ENCODE measurements at regions not wholly inside any gene's neighbourhood (a gene's known extent, or its start where the extent isn't known, plus 50 kb on each side); places are given as distances from the start of the nearest gene placed in this dataset.
"Not testable (repeated sequence)": the region's sequence is repeated elsewhere in the genome, so short reads cannot be mapped to it uniquely, and the experiment has no call there.

- H3K27me3 Mint-ChIP-seq, POLR2A ChIA-PET, ATAC-seq: not testable (repeated sequence)
These were observed 249.8 kb upstream of the USP15 start for GRCh38 chr12:62010331-62010906.

GRCh38 chr12:62010973-62011372 is 249.2 kb upstream of the USP15 start:
- H3K4me1 ChIP-seq (ENCODE audit: control insufficient read depth in 2 of 2, insufficient read depth in 2 of 2, low read length in 2 of 2); intact Hi-C loops (cut with micrococcal nuclease); ATAC-seq; H3K4me3 Mint-ChIP-seq; H3K9me3 ChIP-seq (ENCODE audit: control insufficient read depth in 2 of 3, low read length in 3 of 3); CTCF ChIA-PET; H3K27ac ChIP-seq (ENCODE audit: low read depth, low read length); H3K4me3 ChIP-seq (ENCODE audit: low read length); H3K27ac Mint-ChIP-seq; H3K27me3 ChIP-seq (ENCODE audit: control insufficient read depth in 2 of 2, insufficient read depth in 2 of 2, low read length in 2 of 2); H3K4me1 Mint-ChIP-seq; DNase-seq; H3K9me3 Mint-ChIP-seq; H3K36me3 Mint-ChIP-seq; H3K36me3 ChIP-seq (ENCODE audit: control insufficient read depth in 2 of 3, insufficient read depth in 3 of 3, low read length in 3 of 3); POLR2A ChIA-PET: not testable (repeated sequence)
- H3K27me3 Mint-ChIP-seq, result peaks cover 0 to 10% (median 5%) of the 10 kb centered on the region in 5 donors

More at GRCh38 chr12:62010331-62010906, 249.8 kb upstream of the USP15 start:
- intact Hi-C loops (cut with micrococcal nuclease); H3K9me3 Mint-ChIP-seq; H3K9me3 ChIP-seq (ENCODE audit: control insufficient read depth in 2 of 3, low read length in 3 of 3); H3K27me3 ChIP-seq (ENCODE audit: control insufficient read depth in 2 of 2, insufficient read depth in 2 of 2, low read length in 2 of 2); DNase-seq; H3K36me3 Mint-ChIP-seq; H3K4me3 ChIP-seq (ENCODE audit: low read length); H3K4me1 Mint-ChIP-seq; H3K27ac ChIP-seq (ENCODE audit: low read depth, low read length); H3K36me3 ChIP-seq (ENCODE audit: control insufficient read depth in 2 of 3, insufficient read depth in 3 of 3, low read length in 3 of 3); CTCF ChIA-PET; H3K4me1 ChIP-seq (ENCODE audit: control insufficient read depth in 2 of 2, insufficient read depth in 2 of 2, low read length in 2 of 2); H3K4me3 Mint-ChIP-seq; H3K27ac Mint-ChIP-seq: not testable (repeated sequence)

- H3K4me1 ChIP-seq (ENCODE audit: control insufficient read depth in 2 of 2, insufficient read depth in 2 of 2, low read length in 2 of 2), result no peaks in the 10 kb centered on the region
- intact Hi-C loops (cut with micrococcal nuclease), result no loop called here
- Mint-ChIP-seq H3K4me1 (no peaks in the 10 kb centered on the region), H3K4me3 (no peak overlapping the region), H3K36me3 (no peaks in the 10 kb centered on the region), H3K27me3 (peaks cover 0 to 7% (median 5%) of the 10 kb centered on the region in 5 donors), H3K9me3 (peaks cover 0 to 3% (median 0%) of the 10 kb centered on the region in 11 donors), H3K27ac (no peak overlapping the region)
- no peaks in the 10 kb centered on the region for H3K27me3 ChIP-seq (ENCODE audit: control insufficient read depth in 2 of 2, insufficient read depth in 2 of 2, low read length in 2 of 2)
- ChIA-PET POLR2A (no interaction called here), CTCF (no interaction called here)
- H3K36me3 ChIP-seq (ENCODE audit: control insufficient read depth in 2 of 3, insufficient read depth in 3 of 3, low read length in 3 of 3), result no peaks in the 10 kb centered on the region
- ATAC-seq (no peak), DNase-seq (no peak)
- no peak overlapping the region for H3K4me3 ChIP-seq (ENCODE audit: low read length)
- H3K27ac ChIP-seq (ENCODE audit: low read depth, low read length), result no peak overlapping the region
- no peaks in the 10 kb centered on the region for H3K9me3 ChIP-seq (ENCODE audit: control insufficient read depth in 2 of 3, low read length in 3 of 3)
These were observed 245.9 kb upstream of the USP15 start for GRCh38 chr12:62014330-62014729.

GRCh38 chr12:62016021-62016420 is 244.2 kb upstream of the USP15 start:
- H3K4me1 ChIP-seq (ENCODE audit: control insufficient read depth in 2 of 2, insufficient read depth in 2 of 2, low read length in 2 of 2), result no peaks in the 10 kb centered on the region
- H3K4me3 Mint-ChIP-seq, result no peak overlapping the region
- no peak for ATAC-seq
- no peaks in the 10 kb centered on the region for H3K9me3 ChIP-seq (ENCODE audit: control insufficient read depth in 2 of 3, low read length in 3 of 3)
- no peak for DNase-seq
- H3K27me3 ChIP-seq (ENCODE audit: control insufficient read depth in 2 of 2, insufficient read depth in 2 of 2, low read length in 2 of 2), result no peaks in the 10 kb centered on the region
- POLR2A ChIA-PET, result no interaction called here
- CTCF ChIA-PET, result no interaction called here
- intact Hi-C loops (cut with micrococcal nuclease), result no loop called here
- H3K36me3 Mint-ChIP-seq, result no peaks in the 10 kb centered on the region
- no peak overlapping the region for H3K27ac Mint-ChIP-seq
- peaks cover 0 to 7% (median 5%) of the 10 kb centered on the region in 5 donors for H3K27me3 Mint-ChIP-seq
- no peaks in the 10 kb centered on the region for H3K36me3 ChIP-seq (ENCODE audit: control insufficient read depth in 2 of 3, insufficient read depth in 3 of 3, low read length in 3 of 3)
- H3K9me3 Mint-ChIP-seq, result no peaks in the 10 kb centered on the region
- H3K4me1 Mint-ChIP-seq, result no peaks in the 10 kb centered on the region
- H3K4me3 ChIP-seq (ENCODE audit: low read length), result no peak overlapping the region
- no peak overlapping the region for H3K27ac ChIP-seq (ENCODE audit: low read depth, low read length)

- Mint-ChIP-seq H3K27ac (no peak overlapping the region), H3K4me3 (no peak overlapping the region), H3K27me3 (peaks cover 0 to 15% (median 0%) of the 10 kb centered on the region in 5 donors), H3K9me3 (peaks cover 0 to 4% (median 0%) of the 10 kb centered on the region in 11 donors), H3K36me3 (no peaks in the 10 kb centered on the region), H3K4me1 (no peaks in the 10 kb centered on the region)
- no peak for DNase-seq
- intact Hi-C loops (cut with micrococcal nuclease), result no loop called here
- no peaks in the 10 kb centered on the region for H3K9me3 ChIP-seq (ENCODE audit: control insufficient read depth in 2 of 3, low read length in 3 of 3)
- no peaks in the 10 kb centered on the region for H3K4me1 ChIP-seq (ENCODE audit: control insufficient read depth in 2 of 2, insufficient read depth in 2 of 2, low read length in 2 of 2)
- H3K27me3 ChIP-seq (ENCODE audit: control insufficient read depth in 2 of 2, insufficient read depth in 2 of 2, low read length in 2 of 2), result no peaks in the 10 kb centered on the region
- H3K27ac ChIP-seq (ENCODE audit: low read depth, low read length), result no peak overlapping the region
- ATAC-seq, result no peak
- no peak overlapping the region for H3K4me3 ChIP-seq (ENCODE audit: low read length)
- POLR2A ChIA-PET, result no interaction called here
- no peaks in the 10 kb centered on the region for H3K36me3 ChIP-seq (ENCODE audit: control insufficient read depth in 2 of 3, insufficient read depth in 3 of 3, low read length in 3 of 3)
- CTCF ChIA-PET, result no interaction called here
These were observed 238.4 kb upstream of the USP15 start for GRCh38 chr12:62021808-62022207.

GRCh38 chr12:62028536-62028935 is 231.7 kb upstream of the USP15 start:
- ChIA-PET CTCF (no interaction called here), POLR2A (no interaction called here)
- Histone ChIP-seq H3K4me1 (ENCODE audit: control insufficient read depth in 2 of 2, insufficient read depth in 2 of 2, low read length in 2 of 2) (no peaks in the 10 kb centered on the region), H3K27me3 (ENCODE audit: control insufficient read depth in 2 of 2, insufficient read depth in 2 of 2, low read length in 2 of 2) (no peaks in the 10 kb centered on the region), H3K4me3 (ENCODE audit: low read length) (no peak overlapping the region), H3K9me3 (ENCODE audit: control insufficient read depth in 2 of 3, low read length in 3 of 3) (no peaks in the 10 kb centered on the region), H3K27ac (ENCODE audit: low read depth, low read length) (no peak overlapping the region), H3K36me3 (ENCODE audit: control insufficient read depth in 2 of 3, insufficient read depth in 3 of 3, low read length in 3 of 3) (no peaks in the 10 kb centered on the region)
- Mint-ChIP-seq H3K9me3 (peaks cover 0 to 4% (median 0%) of the 10 kb centered on the region in 11 donors), H3K27me3 (peaks cover 0 to 20% (median 3%) of the 10 kb centered on the region in 5 donors), H3K36me3 (no peaks in the 10 kb centered on the region), H3K4me3 (no peak overlapping the region), H3K4me1 (no peaks in the 10 kb centered on the region), H3K27ac (no peak overlapping the region)
- DNase-seq, result no peak
- intact Hi-C loops (cut with micrococcal nuclease), result no loop called here
- ATAC-seq, result no peak

GRCh38 chr12:62032870-62033269 is 227.3 kb upstream of the USP15 start:
- no peak for ATAC-seq
- H3K36me3 Mint-ChIP-seq, result no peaks in the 10 kb centered on the region
- Histone ChIP-seq H3K36me3 (ENCODE audit: control insufficient read depth in 2 of 3, insufficient read depth in 3 of 3, low read length in 3 of 3) (no peaks in the 10 kb centered on the region), H3K4me1 (ENCODE audit: control insufficient read depth in 2 of 2, insufficient read depth in 2 of 2, low read length in 2 of 2) (no peaks in the 10 kb centered on the region), H3K27ac (ENCODE audit: low read depth, low read length) (no peak overlapping the region), H3K4me3 (ENCODE audit: low read length) (no peak overlapping the region), H3K27me3 (ENCODE audit: control insufficient read depth in 2 of 2, insufficient read depth in 2 of 2, low read length in 2 of 2) (no peaks in the 10 kb centered on the region), H3K9me3 (ENCODE audit: control insufficient read depth in 2 of 3, low read length in 3 of 3) (no peaks in the 10 kb centered on the region)
- no peaks in the 10 kb centered on the region for H3K9me3 Mint-ChIP-seq
- H3K27ac Mint-ChIP-seq, result no peak overlapping the region
- ChIA-PET POLR2A (no interaction called here), CTCF (no interaction called here)
- no peak for DNase-seq
- H3K4me3 Mint-ChIP-seq, result no peak overlapping the region
- peaks cover 0 to under 1% (median 0%) of the 10 kb centered on the region in 7 donors for H3K4me1 Mint-ChIP-seq
- peaks cover 0 to 17% (median 9%) of the 10 kb centered on the region in 5 donors for H3K27me3 Mint-ChIP-seq
- intact Hi-C loops (cut with micrococcal nuclease), result no loop called here

Measured in naive thymus-derived CD4-positive, alpha-beta T cell (primary cell).